Gastrocnemius medialis (tissue), 4 donors: ENCODE measurements at regions not wholly inside any gene's neighbourhood (a gene's known extent, or its start where the extent isn't known, plus 50 kb on each side); places are given as distances from the start of the nearest gene placed in this dataset.

Source experiments
- POLR2A ChIP-seq, 2 donors: fragments of 450-650 bp; IDR thresholded peaks; one replicate each; pipeline ENCODE4 v1.6.1; 2017; ENCODE audit warnings: antibody characterized with exemption in 2 of 2, mild to moderate bottlenecking in 2 of 2, moderate library complexity in 2 of 2
- TF ChIP-seq, protein P1 (sequence below), 5 experiments: fragments of 450-650 bp in 3 of 5; fragments of 200-600 bp in 2 of 5; sonication (generic) in 2 of 5; IDR thresholded peaks in 4 of 5; conservative IDR thresholded peaks in 1 of 5; 1 replicate in 4 of 5; 2 replicates in 1 of 5; pipeline ENCODE4 v1.5.1; 2016 to 2019; ENCODE audit warnings: antibody characterized with exemption in 5 of 5, mild to moderate bottlenecking in 3 of 5, moderate library complexity in 3 of 5

DNA sequence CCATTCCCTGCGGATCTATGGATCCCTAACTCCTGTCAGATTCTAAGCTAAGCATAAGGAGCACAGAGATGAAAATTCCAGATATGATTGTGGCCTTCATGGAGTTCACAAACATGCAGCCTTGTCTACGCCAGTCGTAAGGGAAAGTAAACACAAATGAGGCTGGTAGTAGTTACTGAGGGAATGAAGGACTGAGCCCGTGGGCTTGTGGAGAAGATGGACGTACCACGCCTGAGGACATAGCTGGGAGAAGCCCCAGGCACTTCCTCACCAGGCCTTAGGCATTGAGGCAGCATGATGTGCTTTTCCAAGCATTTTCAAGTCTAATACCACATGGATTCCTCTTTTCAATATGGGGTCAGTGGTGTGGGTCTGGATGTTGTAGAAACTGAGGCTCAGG, 515.2 kb downstream of the BCL11B start:
- TF ChIP-seq, protein P1, sequence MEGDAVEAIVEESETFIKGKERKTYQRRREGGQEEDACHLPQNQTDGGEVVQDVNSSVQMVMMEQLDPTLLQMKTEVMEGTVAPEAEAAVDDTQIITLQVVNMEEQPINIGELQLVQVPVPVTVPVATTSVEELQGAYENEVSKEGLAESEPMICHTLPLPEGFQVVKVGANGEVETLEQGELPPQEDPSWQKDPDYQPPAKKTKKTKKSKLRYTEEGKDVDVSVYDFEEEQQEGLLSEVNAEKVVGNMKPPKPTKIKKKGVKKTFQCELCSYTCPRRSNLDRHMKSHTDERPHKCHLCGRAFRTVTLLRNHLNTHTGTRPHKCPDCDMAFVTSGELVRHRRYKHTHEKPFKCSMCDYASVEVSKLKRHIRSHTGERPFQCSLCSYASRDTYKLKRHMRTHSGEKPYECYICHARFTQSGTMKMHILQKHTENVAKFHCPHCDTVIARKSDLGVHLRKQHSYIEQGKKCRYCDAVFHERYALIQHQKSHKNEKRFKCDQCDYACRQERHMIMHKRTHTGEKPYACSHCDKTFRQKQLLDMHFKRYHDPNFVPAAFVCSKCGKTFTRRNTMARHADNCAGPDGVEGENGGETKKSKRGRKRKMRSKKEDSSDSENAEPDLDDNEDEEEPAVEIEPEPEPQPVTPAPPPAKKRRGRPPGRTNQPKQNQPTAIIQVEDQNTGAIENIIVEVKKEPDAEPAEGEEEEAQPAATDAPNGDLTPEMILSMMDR (IDR thresholded peaks at IDR 0.05 in 4 of 5, conservative IDR thresholded peaks at IDR 0.05 in 1 of 5): no peak
- TF ChIP-seq POLR2A (IDR thresholded peaks at IDR 0.05): no peak
